Liver (tissue), 8 donors: ENCODE measurements at regions not wholly inside any gene's neighbourhood (a gene's known extent, or its start where the extent isn't known, plus 50 kb on each side); places are given as distances from the start of the nearest gene placed in this dataset.

ENCODE experiments used
- DNase-seq: peaks from one replicate; pipeline ENCODE4 v3.0.0-alpha.2; 2017; ENCODE audit warnings: low spot score
- H3K27ac ChIP-seq, 2 donors: one replicate each; pipeline ENCODE4 v1.7.0; 2013; ENCODE audit warnings: inconsistent platforms in 2 of 2, low read length in 2 of 2, control low read depth in 1 of 2, low read depth in 1 of 2, mild to moderate bottlenecking in 1 of 2
- H3K27me3 ChIP-seq, 4 donors: one replicate each; pipeline versions ENCODE4 v1.6.1 to v1.7.0; 2013; ENCODE audit warnings: low read length in 3 of 4, inconsistent platforms in 1 of 4, mild to moderate bottlenecking in 1 of 4, moderate library complexity in 1 of 4; ENCODE audit not compliant: control insufficient read depth in 4 of 4, insufficient read depth in 4 of 4
- H3K36me3 ChIP-seq, 4 donors: one replicate each; pipeline versions ENCODE4 v1.6.1 to v1.7.0; 2013; ENCODE audit warnings: low read length in 3 of 4, mild to moderate bottlenecking in 3 of 4, low read depth in 1 of 4, moderate library complexity in 1 of 4; ENCODE audit not compliant: control insufficient read depth in 4 of 4, insufficient read depth in 3 of 4
- H3K4me1 ChIP-seq, 4 donors: one replicate each; pipeline versions ENCODE4 v1.6.1 to v1.7.0; 2013; ENCODE audit warnings: low read length in 3 of 4, mild to moderate bottlenecking in 3 of 4, moderate library complexity in 1 of 4; ENCODE audit not compliant: control insufficient read depth in 4 of 4, insufficient read depth in 4 of 4
- H3K4me3 ChIP-seq, 3 donors: one replicate each; pipeline versions ENCODE4 v1.6.1 to v1.7.0; 2013; ENCODE audit warnings: low read length in 3 of 3, control low read depth in 1 of 3, low read depth in 1 of 3, mild to moderate bottlenecking in 1 of 3
- H3K9ac ChIP-seq, 2 donors: one replicate each; pipeline ENCODE4 v1.7.0; 2013; ENCODE audit warnings: low read length in 2 of 2, mild to moderate bottlenecking in 2 of 2, moderate library complexity in 2 of 2, control low read depth in 1 of 2, low read depth in 1 of 2
- H3K9me3 ChIP-seq, 4 donors: one replicate each; pipeline versions ENCODE4 v1.6.1 to v1.7.0; 2013; ENCODE audit warnings: low read length in 3 of 4; ENCODE audit not compliant: control insufficient read depth in 4 of 4
- ATF3 ChIP-seq: IDR thresholded peaks from 2 replicates; pipeline ENCODE4 v1.6.1; 2016; ENCODE audit warnings: antibody characterized with exemption
- CTCF ChIP-seq: fragments of 150-350 bp; IDR thresholded peaks from 2 replicates; pipeline ENCODE4 v1.5.1; 2017; ENCODE audit warnings: improper control_type of control experiment, low read depth, low read length; ENCODE audit not compliant: missing input control
- EGR1 ChIP-seq, 2 donors: IDR thresholded peaks; 2 replicates each; pipeline ENCODE4 v1.6.1; 2016 to 2018; ENCODE audit warnings: antibody characterized with exemption in 2 of 2, low read depth in 2 of 2
- FOXA1 ChIP-seq: IDR thresholded peaks from 2 replicates; pipeline ENCODE4 v1.6.1; 2016; ENCODE audit warnings: antibody characterized with exemption
- FOXA2 ChIP-seq: IDR thresholded peaks from 2 replicates; pipeline ENCODE4 v1.6.1; 2016; ENCODE audit warnings: antibody characterized with exemption
- GABPA ChIP-seq, 2 donors: IDR thresholded peaks in 1 of 2; conservative IDR thresholded peaks in 1 of 2; 2 replicates each; pipeline ENCODE4 v1.6.1; 2016; ENCODE audit warnings: antibody characterized with exemption in 2 of 2, mild to moderate bottlenecking in 1 of 2, moderate library complexity in 1 of 2
- HNF4A ChIP-seq, 2 donors: conservative IDR thresholded peaks; 2 replicates each; pipeline ENCODE4 v1.6.1; 2016; ENCODE audit warnings: antibody characterized with exemption in 2 of 2, mild to moderate bottlenecking in 2 of 2
- HNF4G ChIP-seq: IDR thresholded peaks from 2 replicates; pipeline ENCODE4 v1.6.1; 2016; ENCODE audit warnings: antibody characterized with exemption
- JUND ChIP-seq, 2 donors: IDR thresholded peaks; 2 replicates each; pipeline ENCODE4 v1.6.1; 2016; ENCODE audit warnings: antibody characterized with exemption in 2 of 2
- MAX ChIP-seq: IDR thresholded peaks from 2 replicates; pipeline ENCODE4 v1.6.1; 2016; ENCODE audit warnings: antibody characterized with exemption
- NR2F2 ChIP-seq: IDR thresholded peaks from 2 replicates; pipeline ENCODE4 v1.6.1; 2016; ENCODE audit warnings: antibody characterized with exemption
- RAD21 ChIP-seq, 2 donors: IDR thresholded peaks; 2 replicates each; pipeline ENCODE4 v1.6.1; 2016; ENCODE audit warnings: antibody characterized with exemption in 2 of 2, mild to moderate bottlenecking in 2 of 2
- REST ChIP-seq: IDR thresholded peaks from 2 replicates; pipeline ENCODE4 v1.6.1; 2016; ENCODE audit warnings: antibody characterized with exemption, mild to moderate bottlenecking
- RXRA ChIP-seq, 2 donors: IDR thresholded peaks; 2 replicates each; pipeline ENCODE4 v1.6.1; 2017 to 2018; ENCODE audit warnings: antibody characterized with exemption in 2 of 2, mild to moderate bottlenecking in 1 of 2
- SP1 ChIP-seq: IDR thresholded peaks from 2 replicates; pipeline ENCODE4 v1.6.1; 2018; ENCODE audit warnings: antibody characterized with exemption, mild to moderate bottlenecking
- TAF1 ChIP-seq: conservative IDR thresholded peaks from 2 replicates; pipeline ENCODE4 v1.6.1; 2016; ENCODE audit warnings: antibody characterized with exemption, mild to moderate bottlenecking
- YY1 ChIP-seq: IDR thresholded peaks from 2 replicates; pipeline ENCODE4 v1.6.1; 2016; ENCODE audit warnings: antibody characterized with exemption, mild to moderate bottlenecking
- ZBTB33 ChIP-seq: IDR thresholded peaks from 2 replicates; pipeline ENCODE4 v1.6.1; 2016; ENCODE audit warnings: antibody characterized with exemption
- WGBS: extraction: QIAGEN DNeasy Blood & Tissue Kit; methylation state at CpG from one replicate; pipeline ENCODE4 v1.1.7; 2013; 5-methylcytosine and 5-hydroxymethylcytosine counted together
- donor health status: healthy.
- donor health status: healthy.
- donor health status: healthy.
- donor health status: healthy.
- donor health status: healthy.

- H3K27ac ChIP-seq: no peak overlapping the region
- WGBS: 48% methylated on average over 23 of the region's 23 CpGs
- no peak for DNase-seq
Measured at GRCh38 chr4:25580633-25581467, 74.8 kb upstream of the SLC34A2 start.

More at GRCh38 chr4:25580633-25581467, 74.8 kb upstream of the SLC34A2 start:
- H3K4me3 ChIP-seq: no peak overlapping the region
- TF ChIP-seq ZBTB33: no peak
- TF ChIP-seq HNF4A (conservative IDR thresholded peaks at IDR 0.05): no peak
- TF ChIP-seq REST: no peak
- no peak for TF ChIP-seq HNF4G
- no peak for TF ChIP-seq YY1
- TF ChIP-seq EGR1 (IDR thresholded peaks at IDR 0.05; ENCODE audit: low read depth in 2 of 2): no peak
- no peak for TF ChIP-seq FOXA2
- TF ChIP-seq NR2F2: no peak
- no peak for TF ChIP-seq CTCF
- TF ChIP-seq ATF3: no peak
- no peak for TF ChIP-seq GABPA (IDR thresholded peaks at IDR 0.05 in 1 of 2, conservative IDR thresholded peaks at IDR 0.05 in 1 of 2)
- no peak for TF ChIP-seq RAD21 (IDR thresholded peaks at IDR 0.05)
- TF ChIP-seq MAX: no peak
- TF ChIP-seq FOXA1: no peak
- TF ChIP-seq TAF1: no peak
- TF ChIP-seq SP1: no peak
- TF ChIP-seq JUND (IDR thresholded peaks at IDR 0.05): no peak
- no peak for TF ChIP-seq RXRA (IDR thresholded peaks at IDR 0.05)
- H3K27me3 ChIP-seq: no peaks in the 10 kb centered on the region
- H3K36me3 ChIP-seq: no peaks in the 10 kb centered on the region
- H3K9ac ChIP-seq: no peak overlapping the region
- no peaks in the 10 kb centered on the region for H3K4me1 ChIP-seq
- no peaks in the 10 kb centered on the region for H3K9me3 ChIP-seq
